GM20000 (cell line): ENCODE measurements at regions not wholly inside any gene's neighbourhood (a gene's known extent, or its start where the extent isn't known, plus 50 kb on each side); places are given as distances from the start of the nearest gene placed in this dataset.

Source experiments
- DNase-seq: peaks from one replicate; pipeline ENCODE4 v3.0.0; 2012; ENCODE audit warnings: low spot score
- TF ChIP-seq, protein P1 (sequence below): IDR thresholded peaks from 2 replicates; pipeline ENCODE4 v1.5.1; 2012; ENCODE audit warnings: mild to moderate bottlenecking, control low read depth; ENCODE audit errors: extremely low read depth, missing control alignments

DNA sequence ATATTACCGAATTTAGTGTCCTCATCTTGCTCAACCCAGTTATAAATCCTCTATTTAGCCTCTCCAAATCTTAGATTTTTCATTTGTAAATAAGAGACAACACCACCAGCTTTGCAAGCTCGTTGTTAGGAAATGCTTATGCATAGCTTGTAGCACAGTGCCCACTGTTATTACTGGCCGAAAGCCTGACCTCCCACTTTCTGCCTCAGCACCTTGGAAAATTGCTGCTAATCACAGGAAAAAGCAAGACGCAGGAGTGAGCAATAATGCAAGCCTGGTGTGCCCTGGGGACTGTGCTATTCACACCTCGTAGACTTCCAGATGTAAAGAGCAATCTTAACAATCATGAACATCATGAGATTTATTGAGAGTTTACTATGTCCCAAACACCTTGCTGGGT, 124.2 kb upstream of the ARL4C start:
- TF ChIP-seq, protein P1, sequence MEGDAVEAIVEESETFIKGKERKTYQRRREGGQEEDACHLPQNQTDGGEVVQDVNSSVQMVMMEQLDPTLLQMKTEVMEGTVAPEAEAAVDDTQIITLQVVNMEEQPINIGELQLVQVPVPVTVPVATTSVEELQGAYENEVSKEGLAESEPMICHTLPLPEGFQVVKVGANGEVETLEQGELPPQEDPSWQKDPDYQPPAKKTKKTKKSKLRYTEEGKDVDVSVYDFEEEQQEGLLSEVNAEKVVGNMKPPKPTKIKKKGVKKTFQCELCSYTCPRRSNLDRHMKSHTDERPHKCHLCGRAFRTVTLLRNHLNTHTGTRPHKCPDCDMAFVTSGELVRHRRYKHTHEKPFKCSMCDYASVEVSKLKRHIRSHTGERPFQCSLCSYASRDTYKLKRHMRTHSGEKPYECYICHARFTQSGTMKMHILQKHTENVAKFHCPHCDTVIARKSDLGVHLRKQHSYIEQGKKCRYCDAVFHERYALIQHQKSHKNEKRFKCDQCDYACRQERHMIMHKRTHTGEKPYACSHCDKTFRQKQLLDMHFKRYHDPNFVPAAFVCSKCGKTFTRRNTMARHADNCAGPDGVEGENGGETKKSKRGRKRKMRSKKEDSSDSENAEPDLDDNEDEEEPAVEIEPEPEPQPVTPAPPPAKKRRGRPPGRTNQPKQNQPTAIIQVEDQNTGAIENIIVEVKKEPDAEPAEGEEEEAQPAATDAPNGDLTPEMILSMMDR: no peak
- DNase-seq: no peak

DNA sequence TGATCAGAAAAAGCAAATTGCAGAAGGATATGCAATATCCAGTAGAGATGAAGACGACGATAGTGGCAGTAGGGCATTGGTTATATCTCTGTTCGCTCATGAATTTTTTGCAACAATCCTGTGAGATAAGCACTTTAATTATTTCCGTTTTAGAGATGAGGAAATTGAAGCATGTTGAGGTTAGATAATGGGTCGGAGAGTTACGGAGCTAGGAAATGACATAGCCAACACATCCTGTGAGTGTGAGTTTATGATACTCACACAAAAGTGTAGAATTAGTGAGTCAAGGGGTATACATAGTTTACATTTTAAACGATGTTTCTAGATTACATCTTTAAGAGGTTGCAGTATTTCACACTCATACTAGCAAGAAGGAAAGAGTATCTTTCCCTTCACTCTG, 123.1 kb upstream of the ARL4C start:
- DNase-seq: no peak
- TF ChIP-seq, protein P1: no peak

DNA sequence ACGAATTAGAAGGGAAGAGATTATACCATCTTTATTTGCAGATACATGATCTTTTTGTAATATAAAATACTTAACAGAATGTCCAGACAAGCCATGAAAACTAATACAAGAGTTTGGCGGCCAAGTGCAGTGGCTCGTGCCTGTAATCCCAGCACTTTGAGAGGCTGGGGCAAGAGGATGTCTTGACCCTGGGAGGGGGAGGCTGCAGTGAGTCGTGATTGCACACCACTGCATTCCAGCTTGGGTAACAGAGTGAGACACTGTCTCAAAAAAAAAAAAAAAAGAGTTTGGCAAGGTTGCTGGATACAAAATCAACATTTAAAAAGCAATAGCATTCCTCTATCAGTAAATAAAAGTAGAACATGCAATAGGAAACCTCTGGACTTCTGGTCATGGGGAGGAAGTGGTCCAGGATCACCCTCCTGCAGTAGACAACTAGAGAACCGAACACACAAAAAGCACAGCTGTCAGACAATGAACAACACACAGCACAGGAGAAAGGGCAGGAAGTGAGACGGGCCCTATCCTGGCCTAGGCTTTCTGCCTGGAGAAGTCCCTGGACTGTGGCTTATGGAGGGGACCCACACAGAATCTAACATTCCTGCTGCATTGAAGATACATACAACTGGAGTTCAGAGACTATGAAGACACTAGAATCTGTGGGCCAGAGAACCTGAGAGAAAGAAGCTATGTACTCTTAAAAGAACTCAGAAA, 118.9 kb upstream of the ARL4C start:
- no peak for DNase-seq
- TF ChIP-seq, protein P1: no peak

DNA sequence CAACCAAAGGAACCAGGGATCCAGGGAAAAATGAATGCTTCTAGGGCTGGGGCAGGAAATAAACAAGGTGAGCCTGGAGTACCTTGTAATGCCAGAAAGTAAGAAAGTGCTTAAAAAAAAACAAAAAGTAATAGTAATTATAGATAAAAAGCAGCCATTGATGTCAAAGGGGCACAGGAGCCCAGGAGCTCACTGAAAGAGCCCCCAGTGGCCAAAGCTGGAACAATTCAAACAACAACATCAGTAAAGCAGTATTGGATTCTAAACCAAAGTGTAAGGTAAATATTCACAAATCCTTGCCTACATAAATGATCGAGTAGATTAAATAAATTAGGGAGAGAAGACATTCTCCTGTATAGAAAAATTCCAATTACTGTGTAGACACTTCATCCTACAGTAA, 114.3 kb upstream of the ARL4C start:
- no peak for DNase-seq

DNA sequence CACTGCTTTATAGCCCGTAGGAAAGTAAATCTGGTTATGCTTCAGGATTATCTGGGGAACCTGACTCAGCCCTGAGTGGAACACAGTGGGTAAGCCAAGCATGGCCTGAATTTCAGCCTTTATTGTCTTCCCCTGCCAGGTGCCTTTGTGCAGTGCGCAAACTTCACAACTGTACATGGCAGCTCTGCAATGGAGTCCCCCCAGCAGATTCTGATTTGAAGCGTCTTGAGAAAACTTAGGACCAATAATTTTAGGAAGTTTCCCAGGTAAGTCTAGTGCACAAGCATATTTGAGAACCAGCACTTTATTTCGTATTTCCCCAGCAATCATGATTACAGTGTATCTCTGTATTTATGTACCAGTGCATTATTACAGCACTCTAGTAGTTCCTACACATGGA, 112.1 kb upstream of the ARL4C start:
- TF ChIP-seq, protein P1: no peak
- DNase-seq: no peak

More for the DNA sequence above, 114.3 kb upstream of the ARL4C start:
- TF ChIP-seq, protein P1: no peak

DNA sequence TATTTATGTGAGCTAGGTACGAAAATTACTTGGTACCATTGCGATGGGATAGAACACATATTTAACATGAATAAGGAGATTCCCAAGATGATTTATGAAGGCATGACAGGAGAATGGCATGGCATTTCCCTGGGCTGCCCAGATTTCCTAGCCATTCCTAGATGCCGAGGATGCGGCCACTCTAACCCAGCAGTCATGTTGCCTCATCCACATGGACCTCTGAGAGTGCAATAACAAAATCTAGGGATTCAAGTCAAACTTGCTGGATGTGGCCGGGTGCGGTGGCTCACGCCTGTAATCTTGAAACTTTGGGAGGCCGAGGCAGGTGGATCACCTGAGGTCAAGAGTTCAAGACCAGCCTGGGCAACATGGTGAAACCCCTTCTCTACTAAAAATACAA, 110.8 kb upstream of the ARL4C start:
- TF ChIP-seq, protein P1: no peak
- DNase-seq: no peak

DNA sequence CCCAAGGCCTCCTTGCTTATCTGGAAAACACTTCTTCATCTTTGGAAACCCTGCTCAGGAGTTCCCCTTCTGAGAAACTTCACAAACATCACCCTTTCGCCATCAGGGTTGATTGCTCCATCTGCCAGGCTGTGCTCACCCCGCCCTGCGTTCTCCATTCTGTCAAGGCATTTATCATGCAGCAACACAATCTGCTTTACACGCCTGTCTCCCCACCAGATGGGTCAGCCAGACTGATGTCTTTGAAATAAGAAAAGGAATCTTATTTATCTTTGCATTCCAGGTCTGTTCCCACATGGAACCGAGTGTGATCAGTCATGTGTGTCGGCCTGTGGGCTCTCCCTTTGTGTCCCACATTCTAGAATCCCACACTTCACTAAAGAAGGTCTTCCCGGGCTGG, 110.0 kb upstream of the ARL4C start:
- DNase-seq: no peak
- TF ChIP-seq, protein P1: no peak
